ENCODE measurements at regions not wholly inside any gene's neighbourhood (a gene's known extent, or its start where the extent isn't known, plus 50 kb on each side); places are given as distances from the start of the nearest gene placed in this dataset.

DNA sequence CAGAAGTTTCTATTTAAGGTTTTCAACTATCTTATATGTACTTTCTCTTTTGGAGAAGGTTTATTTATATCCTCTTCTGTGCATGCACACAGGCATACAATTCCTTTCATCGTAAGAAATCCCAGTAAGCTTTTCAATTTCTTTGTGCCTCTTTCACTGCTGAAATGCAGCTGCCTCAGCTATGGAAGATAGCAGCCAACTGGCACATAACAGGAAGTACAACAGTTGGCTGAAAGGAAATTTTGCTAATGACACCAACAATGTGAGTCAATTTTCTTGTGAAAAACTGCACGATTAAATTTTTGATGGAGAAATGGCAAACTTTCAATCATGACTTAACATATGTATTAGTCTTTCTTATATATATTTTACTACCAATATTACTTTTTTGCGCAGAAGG, 74.5 kb upstream of the PAQR3 start:
- WGBS, 5 donors, result 54 to 67% (median 65%) methylated on average over 3 of the region's 3 CpGs
- H3K27ac ChIP-seq, result no peak overlapping the region
- no peak for DNase-seq
- no peaks in the 10 kb centered on the region for H3K36me3 ChIP-seq
- intact Hi-C loops (cut with DNase I; ENCODE audit: low total_unique reads), result no loop called here
- no peaks in the 10 kb centered on the region for H3K27me3 ChIP-seq
- H3K9me3 ChIP-seq, result no peaks in the 10 kb centered on the region
- no peak overlapping the region for H3K4me3 ChIP-seq
- TF ChIP-seq POLR2AphosphoS5 (IDR thresholded peaks at IDR 0.05) (no peak), EP300 (IDR thresholded peaks at IDR 0.05) (no peak), POLR2A (IDR thresholded peaks at IDR 0.05) (no peak)
- TF ChIP-seq, protein P1, sequence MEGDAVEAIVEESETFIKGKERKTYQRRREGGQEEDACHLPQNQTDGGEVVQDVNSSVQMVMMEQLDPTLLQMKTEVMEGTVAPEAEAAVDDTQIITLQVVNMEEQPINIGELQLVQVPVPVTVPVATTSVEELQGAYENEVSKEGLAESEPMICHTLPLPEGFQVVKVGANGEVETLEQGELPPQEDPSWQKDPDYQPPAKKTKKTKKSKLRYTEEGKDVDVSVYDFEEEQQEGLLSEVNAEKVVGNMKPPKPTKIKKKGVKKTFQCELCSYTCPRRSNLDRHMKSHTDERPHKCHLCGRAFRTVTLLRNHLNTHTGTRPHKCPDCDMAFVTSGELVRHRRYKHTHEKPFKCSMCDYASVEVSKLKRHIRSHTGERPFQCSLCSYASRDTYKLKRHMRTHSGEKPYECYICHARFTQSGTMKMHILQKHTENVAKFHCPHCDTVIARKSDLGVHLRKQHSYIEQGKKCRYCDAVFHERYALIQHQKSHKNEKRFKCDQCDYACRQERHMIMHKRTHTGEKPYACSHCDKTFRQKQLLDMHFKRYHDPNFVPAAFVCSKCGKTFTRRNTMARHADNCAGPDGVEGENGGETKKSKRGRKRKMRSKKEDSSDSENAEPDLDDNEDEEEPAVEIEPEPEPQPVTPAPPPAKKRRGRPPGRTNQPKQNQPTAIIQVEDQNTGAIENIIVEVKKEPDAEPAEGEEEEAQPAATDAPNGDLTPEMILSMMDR (IDR thresholded peaks at IDR 0.05), result no peak
- H3K4me1 ChIP-seq, result no peaks in the 10 kb centered on the region

DNA sequence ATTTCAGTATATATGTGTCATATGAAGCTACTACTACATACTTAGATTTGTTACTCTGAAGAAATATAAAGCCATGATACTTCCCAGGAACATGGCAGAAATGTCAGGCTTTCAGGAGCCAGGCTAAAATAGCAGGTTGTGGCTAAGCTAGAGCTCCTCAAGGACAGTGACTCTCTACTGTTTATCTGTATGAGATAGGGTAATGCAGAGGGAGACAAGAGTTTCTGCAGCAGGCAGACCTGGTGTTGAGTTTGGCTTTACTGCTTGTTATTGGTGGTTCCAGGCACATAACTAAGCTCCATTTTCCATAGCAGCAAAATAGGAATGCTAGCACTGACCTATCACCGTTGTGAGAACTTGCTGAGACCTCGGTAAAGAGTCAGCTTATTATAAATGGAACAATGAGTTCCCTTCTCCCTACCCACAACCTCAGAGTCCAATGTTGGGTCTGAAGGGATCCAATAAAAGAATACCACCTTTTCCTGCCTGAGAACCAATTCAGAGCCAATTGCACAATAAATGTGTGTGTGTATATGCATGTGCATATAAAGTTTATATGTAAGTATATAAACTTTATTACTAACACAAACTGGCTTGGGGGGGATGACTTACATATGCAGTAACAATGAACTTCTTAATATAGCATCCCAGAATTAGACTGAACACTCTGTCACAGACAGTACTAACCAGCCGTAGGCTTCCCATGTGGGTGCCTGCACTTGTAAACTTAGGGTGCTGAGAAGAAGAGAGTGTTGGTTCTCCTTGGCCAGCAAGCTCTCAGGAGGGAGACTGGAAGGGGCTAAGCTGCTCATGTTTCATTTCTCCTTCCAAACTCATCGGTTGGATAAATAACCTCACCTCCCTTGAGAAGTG, 51.9 kb upstream of the PAQR3 start:
- Histone ChIP-seq H3K4me3 (no peak overlapping the region), H3K27me3 (no peaks in the 10 kb centered on the region), H3K9me3 (no peaks in the 10 kb centered on the region), H3K36me3 (no peaks in the 10 kb centered on the region), H3K27ac (no peak overlapping the region), H3K4me1 (no peaks in the 10 kb centered on the region)
- DNase-seq, result no peak
- TF ChIP-seq, protein P1 (IDR thresholded peaks at IDR 0.05), result no peak
- TF ChIP-seq POLR2A (IDR thresholded peaks at IDR 0.05) (no peak), POLR2AphosphoS5 (IDR thresholded peaks at IDR 0.05) (no peak), EP300 (IDR thresholded peaks at IDR 0.05) (no peak)
- WGBS, 5 donors, result 67 to 79% (median 68%) methylated on average over 4 of the region's 4 CpGs
- intact Hi-C loops (cut with DNase I; ENCODE audit: low total_unique reads), result no loop called here

DNA sequence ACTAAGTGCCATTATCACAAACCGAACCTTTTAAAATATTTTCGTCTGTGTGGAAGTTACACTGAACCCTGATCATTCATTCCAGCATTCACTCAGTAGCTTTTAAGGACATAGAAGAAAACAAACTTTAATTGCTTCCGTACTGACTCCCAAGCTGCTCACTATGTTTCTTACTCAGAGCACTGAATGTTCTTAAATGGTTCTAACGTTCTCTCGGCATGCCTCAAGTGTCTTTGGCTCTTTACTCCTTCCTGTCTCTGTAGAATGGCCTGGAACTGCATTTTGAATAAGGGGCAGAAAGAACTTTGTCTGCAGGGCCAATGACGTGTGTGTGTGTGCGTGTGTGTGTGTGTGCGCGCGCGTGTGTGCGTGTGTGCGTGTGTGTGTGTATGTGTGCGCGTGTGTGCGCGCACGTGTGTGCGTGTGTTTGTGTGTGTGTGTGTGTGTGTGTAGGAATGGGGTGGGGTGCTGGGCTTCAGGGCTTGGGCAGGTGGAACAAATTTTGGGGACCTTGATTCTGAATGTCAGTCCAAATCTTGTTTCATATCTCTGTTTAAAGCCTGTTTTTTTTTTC, 50.5 kb upstream of the PAQR3 start:
- DNase-seq, result no peak
- intact Hi-C loops (cut with DNase I; ENCODE audit: low total_unique reads), result no loop called here
- WGBS, 5 donors, result 68 to 82% (median 77%) methylated on average over 19 of the region's 19 CpGs
- no peaks in the 10 kb centered on the region for H3K27me3 ChIP-seq
- no peak overlapping the region for H3K27ac ChIP-seq
- TF ChIP-seq, protein P1 (IDR thresholded peaks at IDR 0.05), result no peak
- TF ChIP-seq EP300 (IDR thresholded peaks at IDR 0.05) (no peak), POLR2A (IDR thresholded peaks at IDR 0.05) (no peak), POLR2AphosphoS5 (IDR thresholded peaks at IDR 0.05) (no peak)
- H3K4me3 ChIP-seq, result no peak overlapping the region
- no peaks in the 10 kb centered on the region for H3K36me3 ChIP-seq
- no peaks in the 10 kb centered on the region for H3K9me3 ChIP-seq
- H3K4me1 ChIP-seq, result no peaks in the 10 kb centered on the region

Measured in stomach (tissue), 8 donors.